RWPE2 (cell line): ENCODE measurements at regions not wholly inside any gene's neighbourhood (a gene's known extent, or its start where the extent isn't known, plus 50 kb on each side); places are given as distances from the start of the nearest gene placed in this dataset.

Source experiments
- ATAC-seq: fragments of 200-7000 bp; cut with Tn5 transposase; 3 replicates; pipeline ENCODE4 v1.9.1; 2021; ENCODE audit warnings: low read depth
- DNase-seq: peaks from one replicate; pipeline ENCODE4 v3.0.0-alpha.2; 2020; ENCODE audit warnings: low spot score
- H3K27ac ChIP-seq: fragments of 450-650 bp; 2 replicates; pipeline ENCODE4 v1.5.1; 2017; ENCODE audit warnings: mild to moderate bottlenecking; ENCODE audit not compliant: poor library complexity, severe bottlenecking
- H3K27me3 ChIP-seq: fragments of 250-450 bp; sonication (Bioruptor Pico); 2 replicates; pipeline ENCODE4 v1.5.1; 2021; ENCODE audit warnings: mild to moderate bottlenecking, moderate library complexity; ENCODE audit not compliant: insufficient read depth, poor library complexity, severe bottlenecking
- H3K36me3 ChIP-seq: fragments of 250-450 bp; sonication (Bioruptor Pico); 2 replicates; pipeline ENCODE4 v1.5.1; 2020; ENCODE audit warnings: low read depth, mild to moderate bottlenecking, moderate library complexity
- H3K4me1 ChIP-seq: fragments of 250-450 bp; sonication (Bioruptor Pico); 2 replicates; pipeline ENCODE4 v1.5.1; 2021; ENCODE audit warnings: mild to moderate bottlenecking, moderate library complexity; ENCODE audit not compliant: insufficient read depth, poor library complexity, severe bottlenecking
- H3K4me3 ChIP-seq: fragments of 250-450 bp; sonication (Bioruptor Pico); 2 replicates; pipeline ENCODE4 v1.5.1; 2021; ENCODE audit warnings: mild to moderate bottlenecking, moderate library complexity; ENCODE audit not compliant: severe bottlenecking
- H3K9me3 ChIP-seq: fragments of 250-450 bp; sonication (Bioruptor Pico); 2 replicates; pipeline ENCODE4 v1.5.1; 2021; ENCODE audit warnings: mild to moderate bottlenecking, moderate library complexity; ENCODE audit not compliant: severe bottlenecking
- CTCF ChIP-seq: fragments of 450-650 bp; IDR thresholded peaks from one replicate; pipeline ENCODE4 v1.5.1; 2017; ENCODE audit warnings: mild to moderate bottlenecking, moderate library complexity; ENCODE audit not compliant: poor library complexity, severe bottlenecking

DNA sequence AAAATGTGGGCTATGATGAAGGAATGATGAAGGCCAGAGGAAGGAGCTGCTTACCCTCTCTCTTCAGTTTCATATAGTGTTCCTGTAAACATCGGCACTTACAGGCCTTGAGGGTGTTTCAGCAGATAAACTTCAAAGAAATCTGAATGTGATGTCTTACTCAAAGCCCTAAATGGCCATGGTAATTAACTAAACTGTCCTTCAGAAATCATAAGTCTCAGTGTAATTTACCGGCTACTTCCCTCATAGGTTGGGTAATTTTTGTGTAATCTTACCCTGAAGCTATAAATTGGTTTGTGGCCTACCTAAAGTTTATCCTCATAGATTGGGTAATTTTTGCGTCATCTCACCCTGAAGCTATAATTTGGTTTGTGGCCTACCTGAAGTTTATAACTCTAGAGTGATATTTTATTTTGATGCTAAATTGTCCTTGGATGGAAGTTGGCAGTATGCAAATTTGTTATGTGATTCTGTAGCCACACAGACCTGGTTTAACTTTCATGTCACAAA, 2700.3 kb downstream of the ARAP2 start:
- Histone ChIP-seq H3K4me1 (no peaks in the 10 kb centered on the region), H3K36me3 (no peaks in the 10 kb centered on the region), H3K27ac (no peak overlapping the region), H3K4me3 (no peak overlapping the region), H3K27me3 (no peaks in the 10 kb centered on the region), H3K9me3 (no peaks in the 10 kb centered on the region)
- DNase-seq (no peak), ATAC-seq (no peak)
- no peak for TF ChIP-seq CTCF

DNA sequence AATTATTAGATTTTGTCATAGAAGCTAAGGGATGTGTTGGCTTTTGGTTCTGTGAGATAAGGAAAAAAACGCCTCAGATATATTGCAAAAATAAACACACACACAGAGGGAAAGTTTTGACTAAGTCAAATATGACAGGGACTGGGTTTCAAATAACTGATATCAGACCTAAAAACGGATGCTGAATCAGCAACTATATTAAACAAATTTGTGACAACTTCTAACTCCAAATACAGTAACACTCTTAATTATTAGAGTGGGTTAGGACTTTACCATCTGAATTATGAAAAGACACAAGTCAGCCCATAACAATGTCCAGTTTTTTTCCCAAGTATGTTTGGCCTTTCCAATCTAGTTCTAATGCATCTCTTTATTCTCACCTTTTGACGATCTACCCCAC, 2693.1 kb downstream of the ARAP2 start:
- no peak for ATAC-seq
- H3K9me3 ChIP-seq, result no peaks in the 10 kb centered on the region
- no peak for TF ChIP-seq CTCF
- DNase-seq, result no peak
- no peaks in the 10 kb centered on the region for H3K4me1 ChIP-seq
- H3K27me3 ChIP-seq, result no peaks in the 10 kb centered on the region
- no peak overlapping the region for H3K4me3 ChIP-seq
- H3K36me3 ChIP-seq, result no peaks in the 10 kb centered on the region
- no peak overlapping the region for H3K27ac ChIP-seq

DNA sequence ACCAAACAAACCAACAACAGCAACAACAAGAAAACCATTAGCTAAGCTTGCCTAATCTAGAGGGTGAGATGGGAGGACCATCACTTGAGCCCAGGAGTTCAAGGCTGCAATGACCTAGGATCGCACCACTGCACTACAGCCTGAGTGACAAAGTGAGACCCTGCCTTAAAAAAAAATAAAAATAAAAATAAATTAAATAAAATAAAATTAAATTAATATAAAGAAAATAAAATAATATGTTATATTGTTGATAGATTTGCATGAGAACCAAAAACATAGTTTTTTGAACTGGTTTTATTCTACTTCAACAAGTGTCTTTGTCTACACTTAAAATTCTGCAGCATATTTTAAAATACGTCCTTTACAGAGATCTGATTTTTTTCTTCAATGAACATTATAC, 2683.1 kb downstream of the ARAP2 start:
- no peak for DNase-seq
- TF ChIP-seq CTCF, result no peak
- no peaks in the 10 kb centered on the region for H3K9me3 ChIP-seq

DNA sequence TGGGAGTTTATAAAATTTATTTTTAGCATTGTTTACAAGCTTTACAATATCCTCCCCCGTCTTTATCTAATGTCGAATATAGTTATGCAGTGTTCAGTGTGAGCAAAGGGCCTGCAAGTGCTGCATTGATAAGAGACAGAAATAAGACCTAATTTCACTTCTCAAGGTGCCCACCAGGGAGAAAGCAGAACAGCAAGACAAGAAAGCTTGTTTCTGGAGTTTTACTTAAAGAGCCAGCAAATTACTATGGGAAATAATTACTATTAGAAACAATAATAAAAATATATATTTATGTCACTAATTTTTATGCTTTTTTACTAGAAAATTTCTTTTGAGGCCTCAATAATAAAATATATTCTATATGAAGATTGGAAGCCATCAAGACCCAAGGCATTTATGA, 2677.7 kb downstream of the ARAP2 start:
- no peak overlapping the region for H3K4me3 ChIP-seq
- no peaks in the 10 kb centered on the region for H3K9me3 ChIP-seq
- ATAC-seq (no peak), DNase-seq (no peak)
- no peaks in the 10 kb centered on the region for H3K27me3 ChIP-seq
- no peaks in the 10 kb centered on the region for H3K4me1 ChIP-seq
- H3K27ac ChIP-seq, result no peak overlapping the region
- TF ChIP-seq CTCF, result no peak
- H3K36me3 ChIP-seq, result no peaks in the 10 kb centered on the region

More for the DNA sequence above, 2683.1 kb downstream of the ARAP2 start:
- ATAC-seq, result no peak
- Histone ChIP-seq H3K4me3 (no peak overlapping the region), H3K4me1 (no peaks in the 10 kb centered on the region), H3K27me3 (no peaks in the 10 kb centered on the region), H3K27ac (no peak overlapping the region), H3K36me3 (no peaks in the 10 kb centered on the region)

GRCh38 chr4:33577791-33578190, 2666.5 kb downstream of the ARAP2 start:
- no peaks in the 10 kb centered on the region for H3K27me3 ChIP-seq

More at GRCh38 chr4:33577791-33578190, 2666.5 kb downstream of the ARAP2 start:
- no peak for DNase-seq
- no peak for TF ChIP-seq CTCF
- no peaks in the 10 kb centered on the region for H3K9me3 ChIP-seq
- no peak for ATAC-seq
- no peaks in the 10 kb centered on the region for H3K36me3 ChIP-seq
- no peak overlapping the region for H3K27ac ChIP-seq
- no peaks in the 10 kb centered on the region for H3K4me1 ChIP-seq
- H3K4me3 ChIP-seq, result no peak overlapping the region
